OCI-LY7 (cell line): ENCODE measurements at regions not wholly inside any gene's neighbourhood (a gene's known extent, or its start where the extent isn't known, plus 50 kb on each side); places are given as distances from the start of the nearest gene placed in this dataset.

Experiments
- EZH2phosphoT487 ChIP-seq: fragments of 200-600 bp; sonication (generic); IDR thresholded peaks from 2 replicates; pipeline ENCODE4 v1.6.1; 2018; ENCODE audit warnings: low read depth, borderline replicate concordance, mild to moderate bottlenecking, mixed run types, antibody characterized with exemption, low read length, moderate library complexity, mixed read lengths
- TF ChIP-seq, protein P1 (sequence below): fragments of 200-600 bp; sonication (generic); conservative IDR thresholded peaks from 2 replicates; pipeline ENCODE4 v1.5.1; 2014; ENCODE audit warnings: mild to moderate bottlenecking, antibody characterized with exemption, low read length, moderate library complexity, mixed read lengths

DNA sequence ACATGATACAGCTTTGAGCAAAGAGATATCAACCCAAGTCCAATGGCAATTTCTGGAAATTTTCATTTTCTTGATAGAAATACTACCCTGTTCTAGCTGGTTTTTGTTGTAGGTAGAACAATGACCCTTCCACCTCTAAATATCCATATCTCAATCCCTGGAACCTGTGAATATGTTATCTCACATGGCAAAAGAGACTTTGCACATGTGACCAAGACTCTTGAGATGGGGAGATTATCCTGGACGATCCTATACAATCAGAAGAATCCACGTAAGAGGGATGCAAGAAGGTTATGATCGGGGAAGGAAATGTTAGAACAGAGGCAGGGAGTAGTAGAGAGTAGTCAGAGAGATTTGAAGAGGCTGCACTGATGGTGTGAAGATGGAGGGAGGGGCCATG lies 124.9 kb downstream of the CCDC71L start:
- TF ChIP-seq, protein P1, sequence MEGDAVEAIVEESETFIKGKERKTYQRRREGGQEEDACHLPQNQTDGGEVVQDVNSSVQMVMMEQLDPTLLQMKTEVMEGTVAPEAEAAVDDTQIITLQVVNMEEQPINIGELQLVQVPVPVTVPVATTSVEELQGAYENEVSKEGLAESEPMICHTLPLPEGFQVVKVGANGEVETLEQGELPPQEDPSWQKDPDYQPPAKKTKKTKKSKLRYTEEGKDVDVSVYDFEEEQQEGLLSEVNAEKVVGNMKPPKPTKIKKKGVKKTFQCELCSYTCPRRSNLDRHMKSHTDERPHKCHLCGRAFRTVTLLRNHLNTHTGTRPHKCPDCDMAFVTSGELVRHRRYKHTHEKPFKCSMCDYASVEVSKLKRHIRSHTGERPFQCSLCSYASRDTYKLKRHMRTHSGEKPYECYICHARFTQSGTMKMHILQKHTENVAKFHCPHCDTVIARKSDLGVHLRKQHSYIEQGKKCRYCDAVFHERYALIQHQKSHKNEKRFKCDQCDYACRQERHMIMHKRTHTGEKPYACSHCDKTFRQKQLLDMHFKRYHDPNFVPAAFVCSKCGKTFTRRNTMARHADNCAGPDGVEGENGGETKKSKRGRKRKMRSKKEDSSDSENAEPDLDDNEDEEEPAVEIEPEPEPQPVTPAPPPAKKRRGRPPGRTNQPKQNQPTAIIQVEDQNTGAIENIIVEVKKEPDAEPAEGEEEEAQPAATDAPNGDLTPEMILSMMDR, result no peak
- no peak for TF ChIP-seq EZH2phosphoT487
